ENCODE measurements at regions not wholly inside any gene's neighbourhood (a gene's known extent, or its start where the extent isn't known, plus 50 kb on each side); places are given as distances from the start of the nearest gene placed in this dataset.

- H3K27me3 ChIP-seq (replicated peaks; ENCODE audit: insufficient read depth, low read depth, low read length, poor library complexity), result peaks cover 13% of the 10 kb centered on the region
- no peaks in the 10 kb centered on the region for H3K36me3 ChIP-seq (ENCODE audit: insufficient read depth, low read length, poor library complexity, severe bottlenecking)
- H3K9me3 ChIP-seq (ENCODE audit: low read depth, low read length, poor library complexity, severe bottlenecking), result no peaks in the 10 kb centered on the region
- intact Hi-C loops (cut with micrococcal nuclease; ENCODE audit: unreplicated experiment), result no loop called here
- ChIA-PET CTCF (no interaction called here), POLR2A (ENCODE audit: low non-redundant PET) (no interaction called here)
- BruUV-seq (replicated peaks), result no TSS peak
- no peak for TF ChIP-seq EZH2 (IDR thresholded peaks at IDR 0.05; ENCODE audit: borderline replicate concordance, low read depth, low read length, poor library complexity, severe bottlenecking)
- no peak for DNase-seq (ENCODE audit: low spot score)
- no peak overlapping the region for H3K4me3 ChIP-seq (ENCODE audit: low read depth, low read length, poor library complexity, severe bottlenecking)
- H3K27ac ChIP-seq (ENCODE audit: low read depth, low read length, poor library complexity, severe bottlenecking), result no peak overlapping the region
- H3K4me1 ChIP-seq (ENCODE audit: insufficient read depth, low read length, poor library complexity, severe bottlenecking), result no peaks in the 10 kb centered on the region
Measured at GRCh38 chr1:2923351-2923750, 97.9 kb upstream of the ACTRT2 start.

- intact Hi-C loops (cut with micrococcal nuclease; ENCODE audit: unreplicated experiment), result no loop called here
- Histone ChIP-seq H3K36me3 (ENCODE audit: insufficient read depth, low read length, poor library complexity, severe bottlenecking) (no peaks in the 10 kb centered on the region), H3K27ac (ENCODE audit: low read depth, low read length, poor library complexity, severe bottlenecking) (no peak overlapping the region), H3K9me3 (ENCODE audit: low read depth, low read length, poor library complexity, severe bottlenecking) (no peaks in the 10 kb centered on the region), H3K4me3 (ENCODE audit: low read depth, low read length, poor library complexity, severe bottlenecking) (no peak overlapping the region), H3K4me1 (ENCODE audit: insufficient read depth, low read length, poor library complexity, severe bottlenecking) (no peaks in the 10 kb centered on the region), H3K27me3 (replicated peaks; ENCODE audit: insufficient read depth, low read depth, low read length, poor library complexity) (peaks cover 28% of the 10 kb centered on the region)
- POLR2A ChIA-PET (ENCODE audit: low non-redundant PET), result no interaction called here
- CTCF ChIA-PET, result no interaction called here
- BruUV-seq (replicated peaks), result no TSS peak
- TF ChIP-seq, protein P1, sequence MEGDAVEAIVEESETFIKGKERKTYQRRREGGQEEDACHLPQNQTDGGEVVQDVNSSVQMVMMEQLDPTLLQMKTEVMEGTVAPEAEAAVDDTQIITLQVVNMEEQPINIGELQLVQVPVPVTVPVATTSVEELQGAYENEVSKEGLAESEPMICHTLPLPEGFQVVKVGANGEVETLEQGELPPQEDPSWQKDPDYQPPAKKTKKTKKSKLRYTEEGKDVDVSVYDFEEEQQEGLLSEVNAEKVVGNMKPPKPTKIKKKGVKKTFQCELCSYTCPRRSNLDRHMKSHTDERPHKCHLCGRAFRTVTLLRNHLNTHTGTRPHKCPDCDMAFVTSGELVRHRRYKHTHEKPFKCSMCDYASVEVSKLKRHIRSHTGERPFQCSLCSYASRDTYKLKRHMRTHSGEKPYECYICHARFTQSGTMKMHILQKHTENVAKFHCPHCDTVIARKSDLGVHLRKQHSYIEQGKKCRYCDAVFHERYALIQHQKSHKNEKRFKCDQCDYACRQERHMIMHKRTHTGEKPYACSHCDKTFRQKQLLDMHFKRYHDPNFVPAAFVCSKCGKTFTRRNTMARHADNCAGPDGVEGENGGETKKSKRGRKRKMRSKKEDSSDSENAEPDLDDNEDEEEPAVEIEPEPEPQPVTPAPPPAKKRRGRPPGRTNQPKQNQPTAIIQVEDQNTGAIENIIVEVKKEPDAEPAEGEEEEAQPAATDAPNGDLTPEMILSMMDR (conservative IDR thresholded peaks at IDR 0.05; ENCODE audit: low read depth, low read length), result no peak
- TF ChIP-seq EZH2 (IDR thresholded peaks at IDR 0.05; ENCODE audit: borderline replicate concordance, low read depth, low read length, poor library complexity, severe bottlenecking), result no peak
- DNase-seq (ENCODE audit: low spot score), result no peak
Measured at GRCh38 chr1:2925291-2925690, 96.0 kb upstream of the ACTRT2 start.

DNA sequence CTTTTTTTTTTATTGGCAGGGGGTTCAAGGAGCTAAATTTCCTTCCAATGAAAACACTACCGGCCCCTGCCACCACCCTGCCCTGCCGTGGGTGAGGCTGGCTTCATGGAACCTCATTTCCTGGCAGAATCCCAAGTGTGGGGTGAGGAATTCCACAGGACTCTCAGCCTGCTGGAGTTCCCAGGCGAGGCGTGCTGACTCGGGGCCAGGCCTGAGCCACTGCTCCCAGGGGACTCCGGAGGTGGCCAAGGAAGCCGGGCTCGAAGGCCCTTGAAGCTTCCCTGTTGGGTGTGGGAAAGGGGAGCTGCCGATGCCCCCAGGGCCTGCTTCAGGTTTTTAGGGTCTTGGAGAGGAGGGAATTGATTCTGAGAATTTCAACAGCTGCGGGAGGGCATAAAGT, 95.3 kb upstream of the ACTRT2 start:
- no peak overlapping the region for H3K4me3 ChIP-seq (ENCODE audit: low read depth, low read length, poor library complexity, severe bottlenecking)
- peaks cover 28% of the 10 kb centered on the region for H3K27me3 ChIP-seq (replicated peaks; ENCODE audit: insufficient read depth, low read depth, low read length, poor library complexity)
- no peaks in the 10 kb centered on the region for H3K9me3 ChIP-seq (ENCODE audit: low read depth, low read length, poor library complexity, severe bottlenecking)
- CTCF ChIA-PET, result no interaction called here
- H3K36me3 ChIP-seq (ENCODE audit: insufficient read depth, low read length, poor library complexity, severe bottlenecking), result no peaks in the 10 kb centered on the region
- no peak for DNase-seq (ENCODE audit: low spot score)
- intact Hi-C loops (cut with micrococcal nuclease; ENCODE audit: unreplicated experiment), result no loop called here
- no peak for TF ChIP-seq EZH2 (IDR thresholded peaks at IDR 0.05; ENCODE audit: borderline replicate concordance, low read depth, low read length, poor library complexity, severe bottlenecking)
- TF ChIP-seq, protein P1 (conservative IDR thresholded peaks at IDR 0.05; ENCODE audit: low read depth, low read length), result no peak
- POLR2A ChIA-PET (ENCODE audit: low non-redundant PET), result no interaction called here
- no peaks in the 10 kb centered on the region for H3K4me1 ChIP-seq (ENCODE audit: insufficient read depth, low read length, poor library complexity, severe bottlenecking)
- no TSS peak for BruUV-seq (replicated peaks)
- no peak overlapping the region for H3K27ac ChIP-seq (ENCODE audit: low read depth, low read length, poor library complexity, severe bottlenecking)

- no peak for TF ChIP-seq EZH2 (IDR thresholded peaks at IDR 0.05; ENCODE audit: borderline replicate concordance, low read depth, low read length, poor library complexity, severe bottlenecking)
- TF ChIP-seq, protein P1 (conservative IDR thresholded peaks at IDR 0.05; ENCODE audit: low read depth, low read length), result no peak
- CTCF ChIA-PET, result no interaction called here
- H3K36me3 ChIP-seq (ENCODE audit: insufficient read depth, low read length, poor library complexity, severe bottlenecking), result no peaks in the 10 kb centered on the region
- peaks cover 32% of the 10 kb centered on the region for H3K27me3 ChIP-seq (replicated peaks; ENCODE audit: insufficient read depth, low read depth, low read length, poor library complexity)
- no peak overlapping the region for H3K4me3 ChIP-seq (ENCODE audit: low read depth, low read length, poor library complexity, severe bottlenecking)
- BruUV-seq (replicated peaks), result no TSS peak
- no peak for DNase-seq (ENCODE audit: low spot score)
- no peaks in the 10 kb centered on the region for H3K9me3 ChIP-seq (ENCODE audit: low read depth, low read length, poor library complexity, severe bottlenecking)
- H3K4me1 ChIP-seq (ENCODE audit: insufficient read depth, low read length, poor library complexity, severe bottlenecking), result no peaks in the 10 kb centered on the region
- POLR2A ChIA-PET (ENCODE audit: low non-redundant PET), result no interaction called here
- no peak overlapping the region for H3K27ac ChIP-seq (ENCODE audit: low read depth, low read length, poor library complexity, severe bottlenecking)
- intact Hi-C loops (cut with micrococcal nuclease; ENCODE audit: unreplicated experiment), result no loop called here
Measured at GRCh38 chr1:2926447-2927055, 94.7 kb upstream of the ACTRT2 start.
